OCI-LY7 (cell line): ENCODE measurements at regions not wholly inside any gene's neighbourhood (a gene's known extent, or its start where the extent isn't known, plus 50 kb on each side); places are given as distances from the start of the nearest gene placed in this dataset.
"Not testable (repeated sequence)": the region's sequence is repeated elsewhere in the genome, so short reads cannot be mapped to it uniquely, and the experiment has no call there.

Experiments used
- BruUV-seq: library from RNA; stranded (reverse); fragments of 400-500 nt; replicated peaks from 2 replicates; lab custom pipeline; 2021; lab: Mats Ljungman, UMichigan
- CTCF ChIA-PET: fragments of 300-600 bp; sonication (Branson Sonifier 250); formaldehyde crosslinking; loops from one replicate; lab custom pipeline; 2022; ENCODE audit warnings: antibody characterized with exemption; ENCODE audit not compliant: unreplicated experiment; lab: Charles Lee
- POLR2A ChIA-PET: fragments of 300-600 bp; sonication (Branson Sonifier 250); formaldehyde crosslinking; loops from one replicate; lab custom pipeline; 2022; ENCODE audit warnings: antibody characterized with exemption; lab: Charles Lee
- DNase-seq: peaks from one replicate; pipeline ENCODE4 v3.0.0-alpha.2; 2015; ENCODE audit warnings: low spot score
- H2AFZ ChIP-seq: fragments of 200-600 bp; sonication (generic), shearing (Covaris generic); 2 replicates; pipeline ENCODE4 v1.6.1; 2014; ENCODE audit warnings: mild to moderate bottlenecking, antibody characterized with exemption, low read length, moderate library complexity
- H3K27ac ChIP-seq: fragments of 200-600 bp; sonication (generic); 2 replicates; pipeline ENCODE4 v1.5.1; 2014; ENCODE audit warnings: mixed run types, low read depth, mild to moderate bottlenecking, moderate library complexity, low read length, inconsistent platforms; ENCODE audit not compliant: poor library complexity, severe bottlenecking
- H3K36me3 ChIP-seq: fragments of 200-600 bp; sonication (generic); 2 replicates; pipeline ENCODE4 v1.6.1; 2014; ENCODE audit warnings: mild to moderate bottlenecking, antibody characterized with exemption, low read length, moderate library complexity, mixed read lengths; ENCODE audit not compliant: insufficient read depth
- H3K4me1 ChIP-seq: fragments of 200-600 bp; sonication (generic); 2 replicates; pipeline ENCODE4 v1.5.1; 2014; ENCODE audit warnings: mild to moderate bottlenecking, low read length; ENCODE audit not compliant: insufficient read depth, poor library complexity, severe bottlenecking
- H3K4me2 ChIP-seq: fragments of 200-600 bp; sonication (generic); 2 replicates; pipeline ENCODE4 v1.6.1; 2014; ENCODE audit warnings: mild to moderate bottlenecking, low read length
- H3K4me3 ChIP-seq: fragments of 200-600 bp; sonication (generic); 2 replicates; pipeline ENCODE4 v1.5.1; 2014; ENCODE audit warnings: mild to moderate bottlenecking, low read depth, low read length; ENCODE audit not compliant: poor library complexity, severe bottlenecking
- H3K79me2 ChIP-seq: fragments of 200-600 bp; sonication (generic); 2 replicates; pipeline ENCODE4 v1.6.1; 2016; ENCODE audit warnings: low read depth, mild to moderate bottlenecking, low read length, moderate library complexity, mixed read lengths; ENCODE audit not compliant: insufficient read depth
- H3K9me2 ChIP-seq: fragments of 200-600 bp; sonication (generic); 2 replicates; pipeline ENCODE4 v1.6.1; 2016; ENCODE audit warnings: mild to moderate bottlenecking, low read length, mixed read lengths; ENCODE audit not compliant: insufficient read depth
- H3K9me3 ChIP-seq: fragments of 200-600 bp; sonication (generic); 2 replicates; pipeline ENCODE4 v1.6.1; 2014; ENCODE audit warnings: mild to moderate bottlenecking, mixed run types, low read length, mixed read lengths
- H4K20me1 ChIP-seq: fragments of 200-600 bp; sonication (generic); 2 replicates; pipeline ENCODE4 v1.6.1; 2014; ENCODE audit warnings: mild to moderate bottlenecking, antibody characterized with exemption, low read length, moderate library complexity, mixed read lengths; ENCODE audit not compliant: insufficient read depth
- EZH2phosphoT487 ChIP-seq: fragments of 200-600 bp; sonication (generic); IDR thresholded peaks from 2 replicates; pipeline ENCODE4 v1.6.1; 2018; ENCODE audit warnings: low read depth, borderline replicate concordance, mild to moderate bottlenecking, mixed run types, antibody characterized with exemption, low read length, moderate library complexity, mixed read lengths
- intact Hi-C: fragments of 100-400 bp; cut with micrococcal nuclease; formaldehyde crosslinking; loops from one replicate; pipeline ENCODE4 v1.10.0; 2022; ENCODE audit not compliant: unreplicated experiment
- TF ChIP-seq, protein P1 (sequence below): fragments of 200-600 bp; sonication (generic); conservative IDR thresholded peaks from 2 replicates; pipeline ENCODE4 v1.5.1; 2014; ENCODE audit warnings: mild to moderate bottlenecking, antibody characterized with exemption, low read length, moderate library complexity, mixed read lengths

DNA sequence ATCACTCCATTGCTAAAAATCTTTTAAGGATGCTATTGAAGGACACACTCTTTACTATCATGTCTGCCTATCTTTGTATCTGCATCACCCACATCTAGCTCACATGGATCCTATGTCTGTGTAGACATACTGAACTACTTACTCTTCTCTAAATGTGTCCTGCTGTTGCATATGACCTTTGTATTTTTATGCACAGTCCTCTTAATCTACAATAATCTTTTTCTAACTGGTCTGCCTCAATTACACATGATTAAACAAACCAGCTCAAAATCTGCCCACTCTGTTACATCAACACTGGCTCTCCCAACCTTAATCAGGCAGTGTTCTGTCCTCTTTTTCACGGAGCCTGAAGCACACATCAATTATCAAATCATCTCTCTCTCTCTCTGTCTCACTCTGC lies 316.3 kb upstream of the MGAT4C start:
- TF ChIP-seq EZH2phosphoT487: no peak
- TF ChIP-seq, protein P1, sequence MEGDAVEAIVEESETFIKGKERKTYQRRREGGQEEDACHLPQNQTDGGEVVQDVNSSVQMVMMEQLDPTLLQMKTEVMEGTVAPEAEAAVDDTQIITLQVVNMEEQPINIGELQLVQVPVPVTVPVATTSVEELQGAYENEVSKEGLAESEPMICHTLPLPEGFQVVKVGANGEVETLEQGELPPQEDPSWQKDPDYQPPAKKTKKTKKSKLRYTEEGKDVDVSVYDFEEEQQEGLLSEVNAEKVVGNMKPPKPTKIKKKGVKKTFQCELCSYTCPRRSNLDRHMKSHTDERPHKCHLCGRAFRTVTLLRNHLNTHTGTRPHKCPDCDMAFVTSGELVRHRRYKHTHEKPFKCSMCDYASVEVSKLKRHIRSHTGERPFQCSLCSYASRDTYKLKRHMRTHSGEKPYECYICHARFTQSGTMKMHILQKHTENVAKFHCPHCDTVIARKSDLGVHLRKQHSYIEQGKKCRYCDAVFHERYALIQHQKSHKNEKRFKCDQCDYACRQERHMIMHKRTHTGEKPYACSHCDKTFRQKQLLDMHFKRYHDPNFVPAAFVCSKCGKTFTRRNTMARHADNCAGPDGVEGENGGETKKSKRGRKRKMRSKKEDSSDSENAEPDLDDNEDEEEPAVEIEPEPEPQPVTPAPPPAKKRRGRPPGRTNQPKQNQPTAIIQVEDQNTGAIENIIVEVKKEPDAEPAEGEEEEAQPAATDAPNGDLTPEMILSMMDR: no peak
- BruUV-seq: no TSS peak

DNA sequence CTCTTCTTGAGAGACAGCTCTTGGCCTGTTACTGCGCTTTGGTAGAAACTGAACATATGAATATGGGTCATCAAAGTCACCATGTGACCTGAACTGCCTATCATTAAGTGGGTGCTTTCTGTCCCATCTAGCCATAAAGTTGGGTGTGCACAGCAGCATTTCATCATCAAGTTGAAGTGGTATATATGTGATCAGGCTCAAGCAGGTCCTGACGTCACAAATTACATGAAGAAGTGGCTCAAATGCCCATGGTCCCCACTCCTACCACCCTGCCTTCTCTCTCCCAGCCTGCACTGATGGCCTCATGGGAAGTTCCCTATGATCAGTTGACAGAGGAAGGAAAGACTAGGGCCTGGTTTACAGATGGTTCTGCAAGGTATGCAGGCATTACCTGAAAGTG lies 308.8 kb upstream of the MGAT4C start:
- CTCF ChIA-PET: no interaction called here
- intact Hi-C loops: no loop called here
- H3K27ac ChIP-seq: no peak overlapping the region

More for the DNA sequence above, 316.3 kb upstream of the MGAT4C start:
- ChIA-PET POLR2A (no interaction called here), CTCF (no interaction called here)
- H3K4me3 ChIP-seq: no peak overlapping the region
- H3K4me1 ChIP-seq: no peaks in the 10 kb centered on the region
- no peak for DNase-seq
- intact Hi-C loops: no loop called here
- H3K27ac ChIP-seq: no peak overlapping the region
- H3K9me2 ChIP-seq: no peaks in the 10 kb centered on the region
- no peaks in the 10 kb centered on the region for H4K20me1 ChIP-seq
- H3K36me3 ChIP-seq: no peaks in the 10 kb centered on the region
- H3K9me3 ChIP-seq: no peaks in the 10 kb centered on the region
- no peaks in the 10 kb centered on the region for H3K79me2 ChIP-seq
- no peak overlapping the region for H2AFZ ChIP-seq
- no peak overlapping the region for H3K4me2 ChIP-seq

GRCh38 chr12:86555491-86555890 lies 299.3 kb upstream of the MGAT4C start:
- H3K27ac ChIP-seq, H4K20me1 ChIP-seq, H3K79me2 ChIP-seq, DNase-seq, H2AFZ ChIP-seq, POLR2A ChIA-PET, H3K4me3 ChIP-seq, H3K9me2 ChIP-seq, H3K4me1 ChIP-seq, H3K4me2 ChIP-seq, H3K36me3 ChIP-seq, intact Hi-C loops, H3K9me3 ChIP-seq, CTCF ChIA-PET, BruUV-seq: not testable (repeated sequence)

More for the DNA sequence above, 308.8 kb upstream of the MGAT4C start:
- TF ChIP-seq, protein P1: no peak
- TF ChIP-seq EZH2phosphoT487: no peak
- Histone ChIP-seq H3K36me3 (no peaks in the 10 kb centered on the region), H3K4me2 (no peak overlapping the region), H3K9me3 (no peaks in the 10 kb centered on the region), H2AFZ (no peak overlapping the region), H4K20me1 (no peaks in the 10 kb centered on the region), H3K4me3 (no peak overlapping the region), H3K9me2 (no peaks in the 10 kb centered on the region), H3K4me1 (no peaks in the 10 kb centered on the region), H3K79me2 (no peaks in the 10 kb centered on the region)
- DNase-seq: no peak
- POLR2A ChIA-PET: no interaction called here
- BruUV-seq: no TSS peak
